Right lobe of liver (tissue), 6 donors: ENCODE measurements at regions not wholly inside any gene's neighbourhood (a gene's known extent, or its start where the extent isn't known, plus 50 kb on each side); places are given as distances from the start of the nearest gene placed in this dataset.

Experiments
- ATAC-seq, 4 donors: fragments of 200-7000 bp; cut with Tn5 transposase; one replicate each; pipeline ENCODE4 v1.9.1; 2020; ENCODE audit warnings: mild to moderate bottlenecking in 4 of 4, moderate library complexity in 4 of 4
- DNase-seq, 3 donors: peaks; one replicate each; pipeline ENCODE4 v3.0.0-alpha.2; 2020
- H3K27ac ChIP-seq, 3 donors: fragments of 200-600 bp; one replicate each; pipeline ENCODE4 v1.8.0; 2022
- H3K27me3 ChIP-seq, 2 donors: fragments of 200-600 bp; one replicate each; pipeline ENCODE4 v1.8.0; 2022
- H3K36me3 ChIP-seq, 4 donors: fragments of 200-600 bp; sonication (generic) in 1 of 4; one replicate each; pipeline versions ENCODE4 v1.5.1 to v1.8.0; 2017 to 2022; ENCODE audit warnings: control low read depth in 1 of 4
- H3K4me1 ChIP-seq, 4 donors: fragments of 200-600 bp; sonication (generic) in 1 of 4; one replicate each; pipeline versions ENCODE4 v1.5.1 to v1.8.0; 2017 to 2022; ENCODE audit warnings: control low read depth in 1 of 4
- H3K4me3 ChIP-seq, 3 donors: fragments of 200-600 bp; one replicate each; pipeline ENCODE4 v1.8.0; 2022
- H3K9me3 ChIP-seq, 4 donors: fragments of 200-600 bp; sonication (generic) in 1 of 4; one replicate each; pipeline versions ENCODE4 v1.5.1 to v1.8.0; 2017 to 2022; ENCODE audit warnings: control low read depth in 1 of 4
- POLR2A ChIP-seq: fragments of 450-650 bp; IDR thresholded peaks from one replicate; pipeline ENCODE4 v1.6.1; 2017; ENCODE audit warnings: antibody characterized with exemption, mild to moderate bottlenecking
- WGBS: methylation state at CpG from one replicate; pipeline ENCODE4 v1.1.6; 2018; ENCODE audit warnings: low coverage, low lambda C conversion rate; ENCODE audit not compliant: insufficient coverage; ENCODE audit errors: missing lambda C conversion rate; 5-methylcytosine and 5-hydroxymethylcytosine counted together
- intact Hi-C, 2 donors: fragments of 100-400 bp; cut with DNase I; formaldehyde crosslinking; loops; one replicate each; pipeline versions ENCODE4 v1.11.2 to v1.14.1; 2022
- TF ChIP-seq, protein P1 (sequence below), 4 donors: fragments of 200-600 bp in 3 of 4; fragments of 450-650 bp in 1 of 4; IDR thresholded peaks; one replicate each; pipeline versions ENCODE4 v1.5.1 to v1.8.0; 2016 to 2022; ENCODE audit warnings: antibody characterized with exemption in 4 of 4, mild to moderate bottlenecking in 2 of 4
- donor health status: DM: no; HTN: yes; CAD: no.
- donor health status: DM: no; HTN: no; CAD: no.
- donor health status: DM: no; HTN: no; CAD: no.
- donor health status: DM: no; HTN: yes; CAD: no.
- donor health status: DM: no; HTN: yes; CAD: no.

- intact Hi-C loops, result no loop called here
- TF ChIP-seq, protein P1, sequence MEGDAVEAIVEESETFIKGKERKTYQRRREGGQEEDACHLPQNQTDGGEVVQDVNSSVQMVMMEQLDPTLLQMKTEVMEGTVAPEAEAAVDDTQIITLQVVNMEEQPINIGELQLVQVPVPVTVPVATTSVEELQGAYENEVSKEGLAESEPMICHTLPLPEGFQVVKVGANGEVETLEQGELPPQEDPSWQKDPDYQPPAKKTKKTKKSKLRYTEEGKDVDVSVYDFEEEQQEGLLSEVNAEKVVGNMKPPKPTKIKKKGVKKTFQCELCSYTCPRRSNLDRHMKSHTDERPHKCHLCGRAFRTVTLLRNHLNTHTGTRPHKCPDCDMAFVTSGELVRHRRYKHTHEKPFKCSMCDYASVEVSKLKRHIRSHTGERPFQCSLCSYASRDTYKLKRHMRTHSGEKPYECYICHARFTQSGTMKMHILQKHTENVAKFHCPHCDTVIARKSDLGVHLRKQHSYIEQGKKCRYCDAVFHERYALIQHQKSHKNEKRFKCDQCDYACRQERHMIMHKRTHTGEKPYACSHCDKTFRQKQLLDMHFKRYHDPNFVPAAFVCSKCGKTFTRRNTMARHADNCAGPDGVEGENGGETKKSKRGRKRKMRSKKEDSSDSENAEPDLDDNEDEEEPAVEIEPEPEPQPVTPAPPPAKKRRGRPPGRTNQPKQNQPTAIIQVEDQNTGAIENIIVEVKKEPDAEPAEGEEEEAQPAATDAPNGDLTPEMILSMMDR (IDR thresholded peaks at IDR 0.05), result no peak
- TF ChIP-seq POLR2A, result no peak
- 52% methylated on average over 2 of the region's 2 CpGs for WGBS
Observed at GRCh38 chr1:209375671-209376365, 207.7 kb upstream of the CAMK1G start.

GRCh38 chr1:209376774-209377173, 206.7 kb upstream of the CAMK1G start:
- no peaks in the 10 kb centered on the region for H3K36me3 ChIP-seq
- ATAC-seq (no peak), DNase-seq (no peak)
- TF ChIP-seq, protein P1 (IDR thresholded peaks at IDR 0.05), result no peak
- TF ChIP-seq POLR2A, result no peak
- intact Hi-C loops, result no loop called here
- no peaks in the 10 kb centered on the region for H3K4me1 ChIP-seq
- H3K9me3 ChIP-seq, result no peaks in the 10 kb centered on the region
- H3K27ac ChIP-seq, result no peak overlapping the region
- H3K4me3 ChIP-seq, result no peak overlapping the region
- H3K27me3 ChIP-seq, result no peaks in the 10 kb centered on the region

More at GRCh38 chr1:209375671-209376365, 207.7 kb upstream of the CAMK1G start:
- Histone ChIP-seq H3K4me1 (no peaks in the 10 kb centered on the region), H3K27me3 (no peaks in the 10 kb centered on the region), H3K4me3 (no peak overlapping the region), H3K9me3 (no peaks in the 10 kb centered on the region), H3K27ac (no peak overlapping the region), H3K36me3 (no peaks in the 10 kb centered on the region)
- DNase-seq (no peak), ATAC-seq (no peak)

DNA sequence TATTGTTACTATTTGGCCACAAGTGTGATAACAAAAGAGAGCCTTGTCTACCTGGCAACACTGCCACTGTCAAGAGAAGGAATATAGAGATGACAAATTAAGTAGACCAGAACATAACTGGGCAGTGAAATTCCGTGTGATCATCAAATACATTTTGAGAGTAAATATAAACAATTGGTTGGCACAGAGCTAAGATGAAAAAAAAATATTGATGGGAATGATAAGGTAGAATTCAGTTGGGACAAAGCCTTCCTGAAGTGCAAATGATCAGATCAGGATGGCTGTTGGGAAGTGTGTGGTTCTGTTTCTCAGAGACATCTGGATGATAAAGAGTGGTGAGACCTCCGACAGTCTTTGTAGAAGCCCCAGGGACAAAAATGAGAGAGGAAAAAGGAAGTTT, 205.5 kb upstream of the CAMK1G start:
- WGBS, result 43% methylated on average over 2 of the region's 2 CpGs
- TF ChIP-seq POLR2A, result no peak
- TF ChIP-seq, protein P1 (IDR thresholded peaks at IDR 0.05), result no peak
- DNase-seq (no peak), ATAC-seq (no peak)
- Histone ChIP-seq H3K4me1 (no peaks in the 10 kb centered on the region), H3K4me3 (no peak overlapping the region), H3K9me3 (no peaks in the 10 kb centered on the region), H3K36me3 (no peaks in the 10 kb centered on the region), H3K27me3 (no peaks in the 10 kb centered on the region), H3K27ac (no peak overlapping the region)
- intact Hi-C loops, result no loop called here

DNA sequence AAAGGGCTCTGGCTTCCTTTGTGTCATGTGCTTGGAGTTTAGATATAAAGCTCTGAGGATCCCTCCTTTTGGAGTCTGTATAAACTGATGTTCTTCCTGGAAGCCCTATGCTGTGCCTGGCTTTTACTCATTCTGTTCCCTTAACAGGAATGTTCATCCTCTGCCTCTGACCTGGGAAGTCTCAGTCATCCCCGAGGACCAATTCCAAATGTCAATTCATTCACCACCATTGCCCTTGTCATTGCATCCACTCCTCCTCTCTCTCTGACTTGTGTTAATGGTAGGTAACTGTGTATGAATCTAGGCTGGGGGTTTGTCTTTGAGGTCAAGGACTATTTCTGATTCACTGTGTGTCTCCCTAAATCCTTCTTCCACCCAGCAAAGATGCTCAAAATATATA, 204.2 kb upstream of the CAMK1G start:
- H3K36me3 ChIP-seq, result no peaks in the 10 kb centered on the region
- no peak for ATAC-seq
- no peak overlapping the region for H3K4me3 ChIP-seq
- TF ChIP-seq, protein P1 (IDR thresholded peaks at IDR 0.05), result no peak
- TF ChIP-seq POLR2A, result no peak
- H3K27ac ChIP-seq, result no peak overlapping the region
- no peaks in the 10 kb centered on the region for H3K4me1 ChIP-seq
- 33% methylated on average over 1 of the region's 1 CpG for WGBS
- H3K9me3 ChIP-seq, result no peaks in the 10 kb centered on the region
- no peak for DNase-seq
- no peaks in the 10 kb centered on the region for H3K27me3 ChIP-seq
- intact Hi-C loops, result no loop called here

DNA sequence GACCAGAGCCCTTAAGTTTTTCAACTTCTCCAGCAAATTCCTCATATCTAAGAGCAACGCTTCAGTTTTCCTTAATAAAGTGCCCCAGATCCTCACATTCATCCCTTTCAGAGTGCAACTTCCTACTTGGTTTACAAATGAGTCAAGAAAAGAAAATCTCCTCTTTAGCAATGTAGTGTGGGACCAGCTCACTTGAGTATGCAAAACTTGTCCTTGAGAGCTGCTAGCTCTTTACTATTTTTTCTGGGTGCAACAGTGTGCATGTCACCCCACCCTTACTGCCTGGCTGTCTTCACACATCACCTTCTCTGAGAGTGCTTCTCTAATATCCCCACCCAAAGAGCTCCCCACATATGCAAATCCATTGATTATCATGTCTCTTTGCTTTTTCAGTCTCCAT, 203.1 kb upstream of the CAMK1G start:
- no peaks in the 10 kb centered on the region for H3K4me1 ChIP-seq
- H3K4me3 ChIP-seq, result no peak overlapping the region
- TF ChIP-seq POLR2A, result no peak
- TF ChIP-seq, protein P1 (IDR thresholded peaks at IDR 0.05), result no peak
- no peak overlapping the region for H3K27ac ChIP-seq
- no peak for DNase-seq
- no peaks in the 10 kb centered on the region for H3K9me3 ChIP-seq
- intact Hi-C loops, result no loop called here
- ATAC-seq, result no peak
- H3K36me3 ChIP-seq, result no peaks in the 10 kb centered on the region
- 20% methylated on average over 1 of the region's 1 CpG for WGBS
- H3K27me3 ChIP-seq, result no peaks in the 10 kb centered on the region
